ENCODE measurements at regions not wholly inside any gene's neighbourhood (a gene's known extent, or its start where the extent isn't known, plus 50 kb on each side); places are given as distances from the start of the nearest gene placed in this dataset.

DNA sequence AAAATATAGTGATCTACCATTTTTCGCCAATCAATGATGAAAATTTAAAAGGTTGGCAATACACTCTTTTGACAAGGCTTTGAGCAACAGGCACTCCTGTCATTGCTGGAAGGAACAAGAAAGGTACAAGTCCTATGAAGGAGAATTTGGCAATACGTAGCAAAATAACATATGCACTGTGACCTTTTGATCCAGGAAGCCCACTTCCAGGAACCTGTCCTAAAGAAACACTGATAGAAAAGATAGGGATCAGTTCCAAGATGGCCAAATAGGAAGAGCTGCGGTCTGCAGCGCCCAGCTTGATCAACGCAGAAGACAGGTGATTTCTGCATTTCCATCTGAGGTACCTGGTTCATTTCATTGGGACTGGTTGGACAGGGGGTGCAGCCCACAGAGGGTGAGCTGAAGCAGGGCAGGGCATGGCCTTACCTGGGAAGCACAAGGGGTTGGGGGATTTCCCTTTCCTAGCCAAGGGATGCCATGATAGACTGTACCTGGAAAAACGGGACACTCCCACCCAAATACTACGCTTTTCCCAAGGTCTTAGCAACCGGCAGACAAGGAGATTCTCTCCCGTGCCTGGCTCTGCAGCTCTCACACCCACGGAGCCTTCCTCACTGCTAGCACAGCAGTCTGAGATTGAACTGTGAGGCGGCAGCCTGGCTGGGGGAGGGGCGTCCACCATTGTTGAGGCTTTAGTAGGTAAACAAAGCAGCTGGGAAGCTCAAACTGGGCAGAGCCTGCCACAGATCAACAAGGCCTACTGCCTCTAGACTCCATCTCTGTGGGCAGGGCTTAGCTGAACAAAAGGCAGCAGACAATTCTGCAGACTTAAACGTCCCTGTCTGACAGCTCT is 69.7 kb upstream of the GALNT18 start:
- no peak overlapping the region for H3K27ac ChIP-seq
- H3K27me3 ChIP-seq: no peaks in the 10 kb centered on the region
- H3K9me3 ChIP-seq (ENCODE audit: low read depth): no peaks in the 10 kb centered on the region
- H2AFZ ChIP-seq: peak overlapping the region; percentile 41
- no peaks in the 10 kb centered on the region for H3K9me2 ChIP-seq (replicated peaks; ENCODE audit: insufficient read depth)
- no peaks in the 10 kb centered on the region for H3K79me2 ChIP-seq
- no peak overlapping the region for H3K4me3 ChIP-seq
- DNase-seq (ENCODE audit: low spot score): peak; percentile 30
- H3K4me2 ChIP-seq: peak overlapping the region; percentile 39
- TF ChIP-seq, protein P1, sequence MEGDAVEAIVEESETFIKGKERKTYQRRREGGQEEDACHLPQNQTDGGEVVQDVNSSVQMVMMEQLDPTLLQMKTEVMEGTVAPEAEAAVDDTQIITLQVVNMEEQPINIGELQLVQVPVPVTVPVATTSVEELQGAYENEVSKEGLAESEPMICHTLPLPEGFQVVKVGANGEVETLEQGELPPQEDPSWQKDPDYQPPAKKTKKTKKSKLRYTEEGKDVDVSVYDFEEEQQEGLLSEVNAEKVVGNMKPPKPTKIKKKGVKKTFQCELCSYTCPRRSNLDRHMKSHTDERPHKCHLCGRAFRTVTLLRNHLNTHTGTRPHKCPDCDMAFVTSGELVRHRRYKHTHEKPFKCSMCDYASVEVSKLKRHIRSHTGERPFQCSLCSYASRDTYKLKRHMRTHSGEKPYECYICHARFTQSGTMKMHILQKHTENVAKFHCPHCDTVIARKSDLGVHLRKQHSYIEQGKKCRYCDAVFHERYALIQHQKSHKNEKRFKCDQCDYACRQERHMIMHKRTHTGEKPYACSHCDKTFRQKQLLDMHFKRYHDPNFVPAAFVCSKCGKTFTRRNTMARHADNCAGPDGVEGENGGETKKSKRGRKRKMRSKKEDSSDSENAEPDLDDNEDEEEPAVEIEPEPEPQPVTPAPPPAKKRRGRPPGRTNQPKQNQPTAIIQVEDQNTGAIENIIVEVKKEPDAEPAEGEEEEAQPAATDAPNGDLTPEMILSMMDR (IDR thresholded peaks at IDR 0.05; ENCODE audit: poor library complexity): no peak
- TF ChIP-seq EZH2 (IDR thresholded peaks at IDR 0.05; ENCODE audit: borderline replicate concordance) (no peak), EZH2phosphoT487 (IDR thresholded peaks at IDR 0.05; ENCODE audit: low read depth, severe bottlenecking, unreplicated experiment) (no peak)
- H3K4me1 ChIP-seq (ENCODE audit: insufficient read depth): no peaks in the 10 kb centered on the region
- H4K20me1 ChIP-seq (ENCODE audit: insufficient read depth, poor library complexity, severe bottlenecking): no peaks in the 10 kb centered on the region
- H3K36me3 ChIP-seq (replicated peaks; ENCODE audit: insufficient read depth, low read depth): no peaks in the 10 kb centered on the region
- 46% methylated on average over 13 of the region's 13 CpGs for WGBS (ENCODE audit: low lambda C conversion rate, missing lambda C conversion rate)

DNA sequence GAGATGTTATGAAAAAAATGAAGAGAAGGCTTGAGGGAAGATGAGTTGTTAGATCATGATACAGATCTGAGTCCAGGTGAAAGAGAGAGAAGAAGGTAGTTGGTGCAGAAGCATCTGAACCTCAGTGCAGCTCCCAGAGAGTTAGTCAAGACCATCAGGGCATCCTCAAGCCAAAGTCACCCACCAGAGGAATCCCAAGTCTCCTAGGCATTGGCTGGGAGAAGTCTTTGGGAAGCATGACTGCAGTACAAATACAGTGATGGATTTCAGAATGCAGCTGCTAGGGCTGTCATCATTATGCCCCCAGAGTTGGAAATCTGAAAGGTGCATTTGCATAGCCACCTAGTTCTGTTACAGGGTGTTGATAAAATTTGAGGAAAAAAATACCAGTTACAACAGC is 59.7 kb upstream of the GALNT18 start:
- Histone ChIP-seq H3K4me1 (ENCODE audit: insufficient read depth) (no peaks in the 10 kb centered on the region), H2AFZ (no peak overlapping the region), H3K79me2 (no peaks in the 10 kb centered on the region), H3K36me3 (replicated peaks; ENCODE audit: insufficient read depth, low read depth) (no peaks in the 10 kb centered on the region), H3K27me3 (no peaks in the 10 kb centered on the region), H3K4me2 (no peak overlapping the region), H4K20me1 (ENCODE audit: insufficient read depth, poor library complexity, severe bottlenecking) (no peaks in the 10 kb centered on the region), H3K9me2 (replicated peaks; ENCODE audit: insufficient read depth) (no peaks in the 10 kb centered on the region), H3K4me3 (no peak overlapping the region), H3K27ac (no peak overlapping the region), H3K9me3 (ENCODE audit: low read depth) (no peaks in the 10 kb centered on the region)
- DNase-seq (ENCODE audit: low spot score): no peak
- TF ChIP-seq EZH2phosphoT487 (IDR thresholded peaks at IDR 0.05; ENCODE audit: low read depth, severe bottlenecking, unreplicated experiment): no peak
- no peak for TF ChIP-seq EZH2 (IDR thresholded peaks at IDR 0.05; ENCODE audit: borderline replicate concordance)
- TF ChIP-seq, protein P1 (IDR thresholded peaks at IDR 0.05; ENCODE audit: poor library complexity): no peak

DNA sequence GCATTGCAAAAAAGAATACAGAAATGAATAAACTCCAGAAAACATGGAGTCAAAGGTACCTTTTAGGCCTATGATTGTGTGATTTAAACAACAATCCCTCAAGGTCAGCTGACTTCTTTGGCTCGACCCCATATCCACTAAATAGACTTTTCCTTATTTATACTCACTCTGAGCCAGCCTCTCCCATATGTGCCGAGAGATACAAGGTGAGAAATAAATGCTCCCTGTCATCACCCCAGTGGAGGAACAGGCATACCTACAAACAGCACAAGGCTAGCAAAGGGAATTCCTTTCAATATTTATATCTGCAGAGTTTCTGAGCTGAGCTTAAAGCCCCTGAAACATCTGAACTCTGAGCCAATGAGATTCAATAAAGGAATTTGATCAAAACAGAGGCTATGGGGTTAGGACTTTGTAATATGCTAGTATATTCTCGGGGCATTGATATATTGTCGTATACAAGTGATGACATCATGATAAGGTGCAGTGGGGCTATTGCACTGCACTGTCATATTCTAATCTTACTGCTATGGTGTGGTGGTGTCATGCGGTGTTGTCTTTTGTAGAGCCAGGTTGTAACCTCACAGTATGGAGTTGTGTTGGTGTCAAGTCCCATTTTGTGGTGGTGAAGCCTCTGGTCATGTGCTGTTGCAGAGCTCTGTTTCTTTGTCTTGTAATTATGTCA is 56.0 kb upstream of the GALNT18 start:
- 71% methylated on average over 5 of the region's 5 CpGs for WGBS (ENCODE audit: low lambda C conversion rate, missing lambda C conversion rate)
- H2AFZ ChIP-seq: no peak overlapping the region
- no peaks in the 10 kb centered on the region for H3K27me3 ChIP-seq
- no peak for DNase-seq (ENCODE audit: low spot score)
- TF ChIP-seq EZH2 (IDR thresholded peaks at IDR 0.05; ENCODE audit: borderline replicate concordance): no peak
- TF ChIP-seq EZH2phosphoT487 (IDR thresholded peaks at IDR 0.05; ENCODE audit: low read depth, severe bottlenecking, unreplicated experiment): no peak
- TF ChIP-seq, protein P1 (IDR thresholded peaks at IDR 0.05; ENCODE audit: poor library complexity): no peak
- H3K36me3 ChIP-seq (replicated peaks; ENCODE audit: insufficient read depth, low read depth): no peaks in the 10 kb centered on the region
- H3K4me3 ChIP-seq: no peak overlapping the region
- no peaks in the 10 kb centered on the region for H3K9me2 ChIP-seq (replicated peaks; ENCODE audit: insufficient read depth)
- H3K4me2 ChIP-seq: no peak overlapping the region
- no peaks in the 10 kb centered on the region for H3K4me1 ChIP-seq (ENCODE audit: insufficient read depth)
- H3K9me3 ChIP-seq (ENCODE audit: low read depth): no peaks in the 10 kb centered on the region
- H4K20me1 ChIP-seq (ENCODE audit: insufficient read depth, poor library complexity, severe bottlenecking): no peaks in the 10 kb centered on the region
- H3K27ac ChIP-seq: no peak overlapping the region
- no peaks in the 10 kb centered on the region for H3K79me2 ChIP-seq

All from hepatocyte (in vitro differentiated cells).